Stimulated activated CD4-positive, alpha-beta T cell treated with anti-CD3 and anti-CD28 coated beads, Interleukin-15, amount 100 ng/mL, for 1 hour (primary cell): ENCODE measurements at regions not wholly inside any gene's neighbourhood (a gene's known extent, or its start where the extent isn't known, plus 50 kb on each side); places are given as distances from the start of the nearest gene placed in this dataset.

Experiments
- DNase-seq, 2 donors: peaks; one replicate each; pipeline ENCODE4 v3.0.0-alpha.2; 2020; ENCODE audit warnings: low read depth in 1 of 2, low spot score in 1 of 2

- DNase-seq, result no peak
These were observed 722.0 kb downstream of the DIAPH3 start for GRCh38 chr13:59441596-59442280.

DNA sequence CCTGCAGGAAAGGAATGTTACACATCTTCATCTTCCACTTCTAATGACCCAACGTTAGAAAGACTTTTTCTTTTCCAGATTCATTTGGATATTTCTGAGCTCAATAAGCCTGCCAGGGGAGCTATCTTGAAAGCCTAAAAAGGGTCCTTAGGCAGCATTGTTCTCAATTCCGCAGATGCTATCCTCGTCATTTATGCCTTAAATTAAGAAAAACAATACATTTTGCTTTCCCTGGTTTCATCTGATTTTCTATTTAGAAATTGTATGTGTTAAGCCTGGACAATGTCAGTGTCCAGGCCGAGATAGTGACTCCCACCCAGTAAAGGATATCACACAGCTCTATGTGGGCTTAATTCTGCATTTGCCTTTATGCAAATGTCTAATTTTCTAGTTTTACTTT is 721.3 kb downstream of the DIAPH3 start:
- DNase-seq, result no peak

DNA sequence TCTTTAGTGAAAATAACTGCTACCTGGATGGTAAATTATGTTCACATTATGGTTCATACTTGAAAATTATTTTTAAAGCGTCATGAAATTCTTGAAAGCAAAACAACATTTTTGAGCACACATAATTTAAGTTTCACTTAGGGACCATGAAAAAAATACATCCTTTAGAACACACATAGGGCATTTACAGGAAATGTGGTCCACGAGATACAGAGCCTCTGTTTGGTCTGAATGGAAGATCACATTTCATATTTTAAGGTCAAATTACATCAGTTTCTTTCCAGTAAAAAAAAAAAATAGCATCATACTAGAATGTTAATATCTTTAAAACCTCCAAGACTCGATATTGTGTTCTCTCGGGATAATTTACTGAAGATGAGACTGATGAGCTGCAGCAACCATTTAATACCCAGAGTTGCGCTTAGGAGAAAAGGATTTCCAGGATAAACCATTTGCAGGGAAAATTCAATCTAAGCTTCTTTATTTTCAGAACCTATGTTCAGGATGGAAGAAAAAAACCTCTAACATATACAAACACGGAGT is 720.7 kb downstream of the DIAPH3 start:
- no peak for DNase-seq

DNA sequence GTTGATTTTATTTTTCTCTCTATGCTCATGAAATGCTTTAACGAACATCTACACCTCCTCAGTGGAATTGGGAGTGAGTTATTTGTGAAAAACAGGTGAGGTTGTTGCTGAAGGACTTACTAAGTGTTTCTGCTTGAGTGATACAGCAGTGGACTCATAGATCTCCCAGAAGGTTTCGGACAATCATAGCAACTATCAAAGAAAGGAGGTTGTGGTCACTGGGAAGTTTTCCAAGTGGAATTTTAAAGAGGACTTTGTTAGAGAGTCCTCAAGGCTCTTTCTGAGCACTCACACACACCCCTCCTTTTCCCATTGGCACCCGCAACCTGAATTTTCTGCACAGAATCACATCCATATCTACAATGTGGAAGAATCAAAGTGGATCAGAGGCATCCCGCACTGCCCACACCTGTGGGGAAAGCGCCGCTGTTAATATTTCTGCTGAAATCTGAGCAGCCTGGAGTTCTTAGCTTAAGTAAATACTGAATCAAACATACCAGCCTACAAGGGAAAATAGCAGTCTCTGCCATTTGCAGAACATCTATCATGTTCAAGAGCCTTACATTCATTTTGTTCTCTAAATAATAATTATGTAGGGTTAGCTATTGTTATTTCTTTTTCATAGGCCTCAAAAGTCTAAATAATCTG is 719.4 kb downstream of the DIAPH3 start:
- DNase-seq, result no peak

DNA sequence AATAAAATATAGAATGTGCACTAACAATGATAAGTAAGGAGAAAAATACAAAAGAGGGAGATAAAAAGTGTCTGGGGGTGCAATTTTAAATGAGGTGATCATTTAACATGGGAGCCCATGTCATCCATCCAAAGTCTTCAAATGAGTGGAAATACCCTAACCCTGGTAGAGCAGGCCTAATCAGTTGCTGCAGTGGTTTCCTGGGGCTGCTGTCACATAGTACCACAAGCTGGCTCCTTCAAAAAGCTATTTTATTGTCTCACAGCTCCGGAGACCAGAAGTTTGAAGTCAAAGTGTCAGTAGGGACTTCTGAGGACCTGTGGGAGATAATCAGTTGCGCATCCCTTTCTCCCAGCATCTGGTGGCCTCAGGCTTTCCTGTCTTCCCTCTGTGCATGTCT is 717.9 kb downstream of the DIAPH3 start:
- no peak for DNase-seq

- DNase-seq, result no peak
These were observed 717.3 kb downstream of the DIAPH3 start for GRCh38 chr13:59446391-59446790.

DNA sequence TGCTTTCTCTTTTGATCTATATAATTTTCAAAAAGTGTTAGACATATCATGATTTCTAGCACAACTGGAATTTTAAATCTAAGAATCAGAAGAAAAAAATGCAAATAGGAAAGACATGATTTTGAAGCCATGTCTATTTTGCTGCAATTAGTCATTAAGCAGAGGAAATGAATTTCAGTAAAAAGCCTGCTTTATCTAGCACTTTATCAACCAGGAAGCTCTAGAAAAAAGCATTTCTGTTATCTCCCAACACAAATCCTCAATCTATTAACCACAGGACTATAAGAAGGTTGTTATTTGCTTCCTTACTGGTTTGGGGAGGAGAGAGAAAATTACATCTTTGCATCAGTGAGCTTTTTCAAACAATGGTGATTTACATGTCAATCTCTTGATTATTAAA is 716.7 kb downstream of the DIAPH3 start:
- no peak for DNase-seq

DNA sequence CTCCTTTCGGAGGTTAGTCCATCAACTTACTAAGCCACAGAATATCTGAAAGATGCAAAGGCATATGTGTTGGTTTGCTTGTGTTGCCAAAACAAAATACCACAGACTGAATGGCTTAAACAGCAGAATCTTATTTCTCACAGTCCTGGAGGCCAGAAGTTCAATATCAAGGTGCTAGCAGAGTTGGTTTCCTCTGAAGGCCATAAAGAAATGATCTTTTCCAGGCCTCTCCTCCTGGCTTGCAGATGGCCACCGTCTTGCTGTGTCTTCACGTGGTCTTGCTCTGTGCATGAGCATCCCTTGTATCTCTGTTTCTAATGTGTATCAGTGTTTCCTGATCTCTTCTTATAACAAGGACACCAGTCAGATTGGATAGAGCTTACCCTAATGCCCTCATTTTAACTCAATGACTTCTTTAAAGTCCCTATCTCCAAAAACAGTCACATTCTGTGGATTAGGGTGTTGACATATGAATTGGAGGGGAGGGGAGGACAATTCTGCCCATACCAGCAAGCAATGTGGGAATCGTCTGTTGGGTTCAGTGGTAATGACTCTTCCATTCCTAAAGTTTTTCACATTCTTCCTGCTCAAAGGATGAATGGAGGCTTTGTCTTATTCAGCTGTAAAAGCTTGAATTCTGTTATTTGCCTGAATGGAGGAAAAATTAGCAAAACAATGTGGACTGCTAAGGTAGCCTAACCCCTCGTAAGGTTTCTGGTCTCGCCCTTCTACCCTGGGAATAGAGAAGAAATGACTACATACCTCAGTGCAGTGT is 715.7 kb downstream of the DIAPH3 start:
- no peak for DNase-seq

GRCh38 chr13:59449750-59450149 is 714.0 kb downstream of the DIAPH3 start:
- DNase-seq, result no peak

DNA sequence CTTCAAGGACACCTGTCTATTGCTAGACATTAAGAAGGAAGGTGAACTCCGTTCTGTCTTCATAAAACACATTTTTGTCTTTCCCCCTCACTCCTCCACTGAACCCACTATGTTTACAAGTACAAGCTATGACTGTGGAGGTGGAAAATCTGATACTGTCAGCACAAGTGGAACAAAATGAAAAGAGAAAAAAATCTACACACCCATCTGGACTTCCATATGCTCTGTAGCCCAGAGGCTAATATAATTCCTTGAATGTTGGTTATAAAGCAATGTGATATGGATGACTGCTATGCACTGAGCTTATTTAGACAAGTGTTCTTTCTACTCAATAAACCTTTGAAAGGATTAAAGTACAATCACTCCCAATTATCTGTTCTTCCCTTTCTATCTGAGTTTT is 713.5 kb downstream of the DIAPH3 start:
- DNase-seq, result no peak

DNA sequence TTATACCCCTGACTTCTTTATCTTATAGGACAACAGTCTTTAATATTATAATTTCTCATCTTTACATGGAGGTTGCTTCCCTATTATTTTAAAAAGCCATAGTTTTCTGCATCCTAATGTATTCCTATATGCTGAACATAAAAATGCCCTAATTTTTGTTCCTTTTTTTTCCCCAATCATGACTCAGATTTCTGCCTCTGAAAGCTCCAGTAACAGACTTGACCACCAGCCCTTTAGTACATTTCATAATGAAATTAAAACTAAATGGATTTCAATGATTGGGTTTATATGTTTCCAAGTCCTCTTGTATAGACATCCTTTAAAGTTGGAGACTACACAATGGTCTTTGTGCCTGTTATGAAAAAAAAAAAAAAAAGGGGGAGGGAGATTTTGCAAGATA is 712.5 kb downstream of the DIAPH3 start:
- DNase-seq, result no peak

- DNase-seq, result no peak
These were observed 711.4 kb downstream of the DIAPH3 start for GRCh38 chr13:59452189-59452890.

DNA sequence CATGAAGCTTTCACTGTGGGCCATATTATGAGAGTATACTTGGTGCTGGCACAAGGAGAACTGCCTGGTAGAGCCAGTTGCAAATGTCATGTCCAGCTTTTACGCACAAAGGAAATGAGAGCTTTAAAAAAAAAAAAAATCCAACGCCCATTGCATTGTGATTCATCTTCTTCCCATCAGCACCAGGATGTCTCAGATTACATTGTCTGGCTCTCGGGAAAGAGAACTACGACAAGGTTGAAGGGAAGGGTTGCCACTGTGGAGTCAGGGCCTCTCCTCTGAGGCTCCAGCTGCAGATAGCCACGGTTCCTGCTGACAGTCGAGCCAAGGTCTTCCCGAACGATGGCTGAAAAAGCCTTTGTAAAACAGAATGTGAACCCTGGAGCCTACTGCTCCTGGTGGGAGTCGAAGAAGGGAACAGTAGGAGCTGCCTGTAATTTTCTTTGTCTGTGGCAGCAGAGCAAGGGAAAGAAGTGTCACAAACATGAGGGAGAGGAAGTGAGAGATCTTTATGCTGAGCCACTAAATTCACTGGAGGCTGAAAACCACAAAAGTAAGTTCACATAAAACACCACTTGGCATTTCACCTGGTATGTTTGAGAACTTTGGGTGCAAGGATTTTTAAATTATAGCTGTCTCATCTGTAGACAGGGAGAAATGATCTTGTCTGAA is 704.7 kb downstream of the DIAPH3 start:
- DNase-seq, result no peak

DNA sequence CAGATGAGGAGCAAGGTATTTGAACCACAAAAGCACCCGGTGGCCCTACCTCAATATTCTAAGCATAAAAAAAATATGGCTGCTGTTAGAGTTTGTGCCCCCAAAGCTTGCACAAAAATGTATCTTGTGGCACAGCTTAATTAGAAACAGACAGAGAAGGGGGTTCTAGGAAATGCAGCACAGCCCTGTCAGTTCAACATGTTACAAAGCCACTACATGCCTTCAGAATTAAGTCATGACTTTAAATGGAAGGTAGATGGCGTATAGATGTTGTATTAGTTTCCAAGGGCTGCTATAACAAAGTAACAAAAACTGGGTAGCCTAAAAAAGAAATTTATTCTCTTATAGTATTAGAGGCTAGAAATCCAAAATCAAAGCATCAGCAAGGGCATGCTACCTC is 703.8 kb downstream of the DIAPH3 start:
- DNase-seq, result no peak

DNA sequence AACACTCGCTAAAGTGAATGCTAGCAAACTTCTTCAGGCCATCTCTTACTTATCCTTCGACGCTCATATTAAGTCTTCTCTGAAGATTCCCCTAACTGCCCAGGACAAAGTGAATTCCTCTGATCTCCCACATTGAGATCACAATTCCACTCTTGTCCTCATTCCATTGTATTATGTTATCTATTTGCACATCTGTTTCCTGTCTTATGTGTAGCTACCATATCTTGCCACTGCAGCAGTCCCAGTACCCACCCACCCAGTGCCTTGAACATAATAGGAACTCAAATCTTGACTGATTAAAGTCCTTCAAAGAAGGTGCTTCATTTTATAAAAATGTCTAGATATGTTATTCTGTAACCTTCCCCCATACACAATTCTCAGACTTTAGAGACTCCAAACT is 702.3 kb downstream of the DIAPH3 start:
- no peak for DNase-seq

DNA sequence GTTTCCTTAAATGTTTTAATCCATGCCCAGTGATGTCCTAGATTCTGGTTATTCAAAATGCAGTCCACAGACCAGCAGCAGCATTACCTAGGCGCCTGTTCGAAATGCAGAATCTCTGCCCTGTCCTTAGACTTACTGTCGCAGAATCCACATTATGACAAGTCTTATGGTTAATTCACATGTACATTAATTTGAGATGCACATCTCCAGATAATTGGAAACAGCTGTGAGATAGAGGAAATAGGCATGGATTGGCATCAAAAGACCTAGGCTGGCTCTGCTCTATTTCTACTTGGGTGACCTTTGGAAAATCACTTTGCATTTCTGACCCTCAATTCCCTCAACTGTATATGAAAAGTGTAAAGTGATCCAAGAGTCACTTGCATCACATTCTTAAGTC is 700.7 kb downstream of the DIAPH3 start:
- DNase-seq, result no peak

GRCh38 chr13:59464926-59465325 is 698.8 kb downstream of the DIAPH3 start:
- no peak for DNase-seq

- DNase-seq, result no peak
These were observed 695.3 kb downstream of the DIAPH3 start for GRCh38 chr13:59468396-59468795.

DNA sequence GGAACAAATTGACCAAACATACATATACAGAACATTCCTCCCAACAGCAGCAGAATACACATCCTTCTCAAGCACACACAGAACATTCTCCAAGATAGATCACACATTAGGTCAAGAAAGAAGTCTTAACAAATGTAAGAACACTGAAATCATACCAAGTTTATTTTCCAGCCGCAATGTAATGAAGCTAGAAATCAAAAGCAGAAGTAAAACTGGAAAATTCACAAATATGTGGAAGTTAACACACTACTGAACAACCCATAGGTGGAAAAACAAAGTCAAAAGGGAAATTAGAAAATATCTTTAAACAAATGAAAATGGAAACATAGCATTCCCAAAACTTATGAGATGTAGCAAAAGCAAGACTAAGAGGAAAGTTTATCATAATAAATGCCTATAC is 692.6 kb downstream of the DIAPH3 start:
- DNase-seq, result no peak

DNA sequence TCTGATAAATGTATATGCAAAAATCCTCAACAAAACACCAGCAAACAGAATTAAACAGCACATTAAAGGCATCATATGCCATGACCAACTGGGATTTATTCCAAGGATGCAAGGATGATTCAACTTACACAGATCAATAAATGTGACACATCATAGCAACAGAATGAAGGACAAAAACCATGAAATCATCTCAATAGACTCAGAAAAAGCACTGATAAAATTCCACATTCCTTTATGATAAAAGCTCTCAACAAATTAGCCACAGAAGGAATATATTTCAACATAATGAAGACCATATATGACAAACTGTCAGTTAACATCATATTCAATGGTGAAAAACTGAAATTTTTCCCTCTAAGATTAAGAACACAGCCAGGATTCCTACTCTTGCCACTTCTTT is 691.6 kb downstream of the DIAPH3 start:
- DNase-seq, result no peak

DNA sequence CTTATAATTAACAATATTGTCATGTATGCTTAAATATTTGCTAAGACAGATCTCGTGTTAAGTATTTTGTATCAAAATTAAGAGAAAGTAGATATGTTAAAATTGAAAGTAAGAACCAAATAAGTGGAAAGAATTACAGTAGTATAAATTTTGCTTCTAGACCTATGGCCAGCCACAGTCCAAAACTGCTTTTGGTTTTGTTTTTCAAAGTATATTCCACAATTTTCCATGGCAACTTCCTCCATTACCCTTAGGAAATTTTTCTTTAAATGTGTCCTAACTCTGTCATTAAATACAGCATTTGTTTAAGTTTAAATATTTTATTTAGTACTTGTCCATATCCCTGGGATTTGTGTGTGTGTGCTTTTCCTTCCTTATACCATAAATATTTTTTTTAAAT is 689.0 kb downstream of the DIAPH3 start:
- no peak for DNase-seq
